Activated naive CD8-positive, alpha-beta T cell treated with anti-CD3 and anti-CD28 coated beads, Interleukin-2, amount 50 U/mL, for 24 hours (primary cell): ENCODE measurements at regions not wholly inside any gene's neighbourhood (a gene's known extent, or its start where the extent isn't known, plus 50 kb on each side); places are given as distances from the start of the nearest gene placed in this dataset.

ENCODE experiments used
- ATAC-seq: fragments of 150-1000 bp; cut with Tn5 transposase; one replicate; pipeline ENCODE4 v1.10.0; 2021
- DNase-seq: peaks from one replicate; pipeline ENCODE4 v3.0.0; 2021
- H3K27ac Mint-ChIP-seq: one replicate; pipeline ENCODE4 v1.8.0; 2021; ENCODE audit warnings: mild to moderate bottlenecking, mixed read lengths
- H3K27me3 Mint-ChIP-seq: one replicate; pipeline ENCODE4 v1.8.0; 2021; ENCODE audit warnings: mixed read lengths
- H3K36me3 Mint-ChIP-seq: one replicate; pipeline ENCODE4 v1.8.0; 2021; ENCODE audit warnings: low read depth, mixed read lengths
- H3K4me1 Mint-ChIP-seq: one replicate; pipeline ENCODE4 v1.8.0; 2021; ENCODE audit warnings: mixed read lengths
- H3K4me3 Mint-ChIP-seq: one replicate; pipeline ENCODE4 v1.8.0; 2021; ENCODE audit warnings: mild to moderate bottlenecking, moderate library complexity, mixed read lengths
- H3K9me3 Mint-ChIP-seq: one replicate; pipeline ENCODE4 v1.8.0; 2021; ENCODE audit warnings: mixed read lengths

GRCh38 chr2:51717312-51717711 lies 685.4 kb upstream of the NRXN1 start:
- no peak for ATAC-seq
- no peaks in the 10 kb centered on the region for H3K27me3 Mint-ChIP-seq
- no peak overlapping the region for H3K4me3 Mint-ChIP-seq
- H3K4me1 Mint-ChIP-seq, result no peaks in the 10 kb centered on the region
- no peak overlapping the region for H3K27ac Mint-ChIP-seq
- no peaks in the 10 kb centered on the region for H3K36me3 Mint-ChIP-seq
- peaks cover 11% of the 10 kb centered on the region for H3K9me3 Mint-ChIP-seq
- no peak for DNase-seq

- DNase-seq (no peak), ATAC-seq (no peak)
- Mint-ChIP-seq H3K27me3 (no peaks in the 10 kb centered on the region), H3K27ac (no peak overlapping the region), H3K36me3 (no peaks in the 10 kb centered on the region), H3K4me1 (no peaks in the 10 kb centered on the region), H3K9me3 (peaks cover 12% of the 10 kb centered on the region), H3K4me3 (no peak overlapping the region)
Measured at GRCh38 chr2:51711766-51712165, 679.8 kb upstream of the NRXN1 start.

- no peak overlapping the region for H3K4me3 Mint-ChIP-seq
- no peaks in the 10 kb centered on the region for H3K27me3 Mint-ChIP-seq
- H3K36me3 Mint-ChIP-seq, result no peaks in the 10 kb centered on the region
- no peak overlapping the region for H3K27ac Mint-ChIP-seq
- no peaks in the 10 kb centered on the region for H3K4me1 Mint-ChIP-seq
- H3K9me3 Mint-ChIP-seq, result peaks cover 12% of the 10 kb centered on the region
- no peak for DNase-seq
- no peak for ATAC-seq
Measured at GRCh38 chr2:51710222-51710621, 678.3 kb upstream of the NRXN1 start.

- no peaks in the 10 kb centered on the region for H3K27me3 Mint-ChIP-seq
- H3K36me3 Mint-ChIP-seq, result no peaks in the 10 kb centered on the region
- H3K4me3 Mint-ChIP-seq, result no peak overlapping the region
- H3K9me3 Mint-ChIP-seq, result peaks cover 6% of the 10 kb centered on the region
- H3K4me1 Mint-ChIP-seq, result no peaks in the 10 kb centered on the region
- DNase-seq (no peak), ATAC-seq (no peak)
- no peak overlapping the region for H3K27ac Mint-ChIP-seq
Measured at GRCh38 chr2:51707625-51708024, 675.7 kb upstream of the NRXN1 start.

GRCh38 chr2:51706220-51706619 lies 674.3 kb upstream of the NRXN1 start:
- Mint-ChIP-seq H3K4me3 (no peak overlapping the region), H3K9me3 (peaks cover 2% of the 10 kb centered on the region), H3K36me3 (no peaks in the 10 kb centered on the region), H3K27ac (no peak overlapping the region), H3K27me3 (no peaks in the 10 kb centered on the region), H3K4me1 (no peaks in the 10 kb centered on the region)
- ATAC-seq, result no peak
- DNase-seq, result no peak

GRCh38 chr2:51705417-51705816 lies 673.5 kb upstream of the NRXN1 start:
- H3K27me3 Mint-ChIP-seq, result no peaks in the 10 kb centered on the region
- no peak overlapping the region for H3K4me3 Mint-ChIP-seq
- no peak for ATAC-seq
- H3K36me3 Mint-ChIP-seq, result no peaks in the 10 kb centered on the region
- H3K4me1 Mint-ChIP-seq, result no peaks in the 10 kb centered on the region
- H3K27ac Mint-ChIP-seq, result no peak overlapping the region
- H3K9me3 Mint-ChIP-seq, result peaks cover 2% of the 10 kb centered on the region
- DNase-seq, result no peak

- H3K9me3 Mint-ChIP-seq, result peaks cover 4% of the 10 kb centered on the region
- no peaks in the 10 kb centered on the region for H3K27me3 Mint-ChIP-seq
- no peak for DNase-seq
- no peak overlapping the region for H3K4me3 Mint-ChIP-seq
- no peaks in the 10 kb centered on the region for H3K4me1 Mint-ChIP-seq
- H3K36me3 Mint-ChIP-seq, result no peaks in the 10 kb centered on the region
- no peak for ATAC-seq
- no peak overlapping the region for H3K27ac Mint-ChIP-seq
Measured at GRCh38 chr2:51698021-51698420, 666.1 kb upstream of the NRXN1 start.

- Mint-ChIP-seq H3K36me3 (no peaks in the 10 kb centered on the region), H3K4me3 (no peak overlapping the region), H3K27ac (no peak overlapping the region), H3K4me1 (no peaks in the 10 kb centered on the region), H3K9me3 (peaks cover 4% of the 10 kb centered on the region), H3K27me3 (no peaks in the 10 kb centered on the region)
- no peak for DNase-seq
- ATAC-seq, result no peak
Measured at GRCh38 chr2:51697095-51697494, 665.2 kb upstream of the NRXN1 start.

- DNase-seq (no peak), ATAC-seq (no peak)
- H3K27me3 Mint-ChIP-seq, result no peaks in the 10 kb centered on the region
- peaks cover 4% of the 10 kb centered on the region for H3K9me3 Mint-ChIP-seq
- no peaks in the 10 kb centered on the region for H3K36me3 Mint-ChIP-seq
- no peak overlapping the region for H3K27ac Mint-ChIP-seq
- no peaks in the 10 kb centered on the region for H3K4me1 Mint-ChIP-seq
- no peak overlapping the region for H3K4me3 Mint-ChIP-seq
Measured at GRCh38 chr2:51695531-51695930, 663.6 kb upstream of the NRXN1 start.

GRCh38 chr2:51693640-51694039 lies 661.7 kb upstream of the NRXN1 start:
- ATAC-seq (no peak), DNase-seq (no peak)
- Mint-ChIP-seq H3K36me3 (no peaks in the 10 kb centered on the region), H3K4me3 (no peak overlapping the region), H3K4me1 (no peaks in the 10 kb centered on the region), H3K9me3 (peaks cover 4% of the 10 kb centered on the region), H3K27ac (no peak overlapping the region), H3K27me3 (no peaks in the 10 kb centered on the region)

- ATAC-seq, result no peak
- Mint-ChIP-seq H3K36me3 (no peaks in the 10 kb centered on the region), H3K4me3 (no peak overlapping the region), H3K4me1 (no peaks in the 10 kb centered on the region), H3K9me3 (peaks cover 15% of the 10 kb centered on the region), H3K27me3 (no peaks in the 10 kb centered on the region), H3K27ac (no peak overlapping the region)
- no peak for DNase-seq
Measured at GRCh38 chr2:51681854-51682253, 649.9 kb upstream of the NRXN1 start.

- Mint-ChIP-seq H3K36me3 (no peaks in the 10 kb centered on the region), H3K27ac (no peak overlapping the region), H3K27me3 (no peaks in the 10 kb centered on the region), H3K4me1 (no peaks in the 10 kb centered on the region), H3K9me3 (peaks cover 5% of the 10 kb centered on the region), H3K4me3 (no peak overlapping the region)
- DNase-seq (no peak), ATAC-seq (no peak)
Measured at GRCh38 chr2:51673628-51674027, 641.7 kb upstream of the NRXN1 start.

- no peaks in the 10 kb centered on the region for H3K4me1 Mint-ChIP-seq
- no peak for DNase-seq
- no peaks in the 10 kb centered on the region for H3K27me3 Mint-ChIP-seq
- no peaks in the 10 kb centered on the region for H3K9me3 Mint-ChIP-seq
- no peaks in the 10 kb centered on the region for H3K36me3 Mint-ChIP-seq
- H3K27ac Mint-ChIP-seq, result no peak overlapping the region
- no peak overlapping the region for H3K4me3 Mint-ChIP-seq
- ATAC-seq, result no peak
Measured at GRCh38 chr2:51667679-51668078, 635.7 kb upstream of the NRXN1 start.

- no peak for ATAC-seq
- H3K4me1 Mint-ChIP-seq, result no peaks in the 10 kb centered on the region
- no peaks in the 10 kb centered on the region for H3K36me3 Mint-ChIP-seq
- no peak for DNase-seq
- H3K27me3 Mint-ChIP-seq, result no peaks in the 10 kb centered on the region
- H3K4me3 Mint-ChIP-seq, result no peak overlapping the region
- H3K27ac Mint-ChIP-seq, result no peak overlapping the region
- peaks cover 3% of the 10 kb centered on the region for H3K9me3 Mint-ChIP-seq
Measured at GRCh38 chr2:51662187-51662586, 630.3 kb upstream of the NRXN1 start.

- Mint-ChIP-seq H3K9me3 (peaks cover 3% of the 10 kb centered on the region), H3K27me3 (no peaks in the 10 kb centered on the region), H3K36me3 (no peaks in the 10 kb centered on the region), H3K4me1 (no peaks in the 10 kb centered on the region), H3K4me3 (no peak overlapping the region), H3K27ac (no peak overlapping the region)
- no peak for ATAC-seq
- no peak for DNase-seq
Measured at GRCh38 chr2:51657849-51658248, 625.9 kb upstream of the NRXN1 start.

GRCh38 chr2:51650769-51651168 lies 618.8 kb upstream of the NRXN1 start:
- Mint-ChIP-seq H3K27ac (no peak overlapping the region), H3K36me3 (no peaks in the 10 kb centered on the region), H3K4me1 (no peaks in the 10 kb centered on the region), H3K4me3 (no peak overlapping the region), H3K9me3 (peaks cover 9% of the 10 kb centered on the region), H3K27me3 (no peaks in the 10 kb centered on the region)
- DNase-seq, result no peak
- no peak for ATAC-seq
